ENCODE measurements at regions not wholly inside any gene's neighbourhood (a gene's known extent, or its start where the extent isn't known, plus 50 kb on each side); places are given as distances from the start of the nearest gene placed in this dataset.

DNA sequence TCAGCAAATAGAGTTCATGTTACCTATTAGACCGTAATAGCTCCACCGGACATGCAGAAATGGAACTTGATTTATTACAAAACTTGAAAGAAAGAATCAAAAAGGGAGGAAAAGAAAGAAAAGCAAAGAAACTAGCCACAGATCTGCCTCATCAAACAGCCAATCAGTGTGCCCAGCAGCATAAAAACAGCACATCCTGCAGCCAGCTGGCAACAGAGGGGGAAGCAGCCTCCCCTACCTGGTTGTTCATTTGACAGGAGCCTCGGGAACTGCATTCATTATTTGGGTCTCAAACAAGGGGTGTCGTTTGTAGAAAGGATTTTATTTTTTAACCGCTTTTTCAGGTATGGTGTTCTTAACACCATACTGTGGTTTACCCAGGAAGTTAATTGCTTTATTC is 181.5 kb upstream of the TOPAZ1 start:
- TF ChIP-seq, protein P1, sequence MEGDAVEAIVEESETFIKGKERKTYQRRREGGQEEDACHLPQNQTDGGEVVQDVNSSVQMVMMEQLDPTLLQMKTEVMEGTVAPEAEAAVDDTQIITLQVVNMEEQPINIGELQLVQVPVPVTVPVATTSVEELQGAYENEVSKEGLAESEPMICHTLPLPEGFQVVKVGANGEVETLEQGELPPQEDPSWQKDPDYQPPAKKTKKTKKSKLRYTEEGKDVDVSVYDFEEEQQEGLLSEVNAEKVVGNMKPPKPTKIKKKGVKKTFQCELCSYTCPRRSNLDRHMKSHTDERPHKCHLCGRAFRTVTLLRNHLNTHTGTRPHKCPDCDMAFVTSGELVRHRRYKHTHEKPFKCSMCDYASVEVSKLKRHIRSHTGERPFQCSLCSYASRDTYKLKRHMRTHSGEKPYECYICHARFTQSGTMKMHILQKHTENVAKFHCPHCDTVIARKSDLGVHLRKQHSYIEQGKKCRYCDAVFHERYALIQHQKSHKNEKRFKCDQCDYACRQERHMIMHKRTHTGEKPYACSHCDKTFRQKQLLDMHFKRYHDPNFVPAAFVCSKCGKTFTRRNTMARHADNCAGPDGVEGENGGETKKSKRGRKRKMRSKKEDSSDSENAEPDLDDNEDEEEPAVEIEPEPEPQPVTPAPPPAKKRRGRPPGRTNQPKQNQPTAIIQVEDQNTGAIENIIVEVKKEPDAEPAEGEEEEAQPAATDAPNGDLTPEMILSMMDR (conservative IDR thresholded peaks at IDR 0.05; ENCODE audit: low read depth in 2 of 2) = no peak
- no peak for TF ChIP-seq POLR2AphosphoS5 (IDR thresholded peaks at IDR 0.05; ENCODE audit: low read depth)
- no peak for TF ChIP-seq CREB1 (CRISPR knock-in tag; IDR thresholded peaks at IDR 0.05; ENCODE audit: low read depth)
- no peak for TF ChIP-seq EZH2 (IDR thresholded peaks at IDR 0.05; ENCODE audit: low read depth, unreplicated experiment)
- no peak for TF ChIP-seq EZH2phosphoT487 (IDR thresholded peaks at IDR 0.05; ENCODE audit: unreplicated experiment)
- TF ChIP-seq STAT1 (IDR thresholded peaks at IDR 0.05; ENCODE audit: unreplicated experiment) = no peak
- no peak for TF ChIP-seq JUNB (IDR thresholded peaks at IDR 0.05; ENCODE audit: unreplicated experiment)
